ENCODE measurements at regions not wholly inside any gene's neighbourhood (a gene's known extent, or its start where the extent isn't known, plus 50 kb on each side); places are given as distances from the start of the nearest gene placed in this dataset.

DNA sequence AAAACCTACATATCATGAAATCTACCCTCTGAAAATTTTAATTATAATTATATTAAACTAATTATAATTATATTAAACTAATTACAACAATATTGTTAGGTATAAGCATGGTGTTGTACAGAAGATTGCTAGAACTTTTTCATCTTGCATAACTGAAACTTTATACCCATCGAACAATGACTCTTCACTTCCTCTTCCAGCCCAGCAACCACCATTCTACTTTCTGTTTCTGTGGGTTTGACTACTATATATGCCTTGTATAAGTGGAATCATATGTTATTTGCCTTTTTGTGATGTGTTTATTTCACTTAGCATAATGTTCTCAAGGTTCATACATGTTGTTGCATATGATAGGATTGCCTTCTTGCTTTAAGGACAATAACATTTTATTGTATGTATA lies 274.2 kb upstream of the CCNH start:
- 73 to 77% methylated on average over 1 of the region's 1 CpG for WGBS, 2 donors
- Histone ChIP-seq H3K9me3 (peaks cover 0 to 8% (median 3%) of the 10 kb centered on the region in 4 donors), H3K27ac (no peak overlapping the region), H3K27me3 (no peaks in the 10 kb centered on the region), H3K4me3 (no peak overlapping the region), H3K36me3 (no peaks in the 10 kb centered on the region), H3K4me1 (no peaks in the 10 kb centered on the region)
- TF ChIP-seq, protein P1, sequence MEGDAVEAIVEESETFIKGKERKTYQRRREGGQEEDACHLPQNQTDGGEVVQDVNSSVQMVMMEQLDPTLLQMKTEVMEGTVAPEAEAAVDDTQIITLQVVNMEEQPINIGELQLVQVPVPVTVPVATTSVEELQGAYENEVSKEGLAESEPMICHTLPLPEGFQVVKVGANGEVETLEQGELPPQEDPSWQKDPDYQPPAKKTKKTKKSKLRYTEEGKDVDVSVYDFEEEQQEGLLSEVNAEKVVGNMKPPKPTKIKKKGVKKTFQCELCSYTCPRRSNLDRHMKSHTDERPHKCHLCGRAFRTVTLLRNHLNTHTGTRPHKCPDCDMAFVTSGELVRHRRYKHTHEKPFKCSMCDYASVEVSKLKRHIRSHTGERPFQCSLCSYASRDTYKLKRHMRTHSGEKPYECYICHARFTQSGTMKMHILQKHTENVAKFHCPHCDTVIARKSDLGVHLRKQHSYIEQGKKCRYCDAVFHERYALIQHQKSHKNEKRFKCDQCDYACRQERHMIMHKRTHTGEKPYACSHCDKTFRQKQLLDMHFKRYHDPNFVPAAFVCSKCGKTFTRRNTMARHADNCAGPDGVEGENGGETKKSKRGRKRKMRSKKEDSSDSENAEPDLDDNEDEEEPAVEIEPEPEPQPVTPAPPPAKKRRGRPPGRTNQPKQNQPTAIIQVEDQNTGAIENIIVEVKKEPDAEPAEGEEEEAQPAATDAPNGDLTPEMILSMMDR (IDR thresholded peaks at IDR 0.05) = no peak
- TF ChIP-seq POLR2A (IDR thresholded peaks at IDR 0.05) = no peak
- TF ChIP-seq POLR2AphosphoS5 (IDR thresholded peaks at IDR 0.05) = no peak
- no peak for TF ChIP-seq EP300 (IDR thresholded peaks at IDR 0.05)
- no peak for DNase-seq
- intact Hi-C loops (cut with DNase I) = no loop called here

DNA sequence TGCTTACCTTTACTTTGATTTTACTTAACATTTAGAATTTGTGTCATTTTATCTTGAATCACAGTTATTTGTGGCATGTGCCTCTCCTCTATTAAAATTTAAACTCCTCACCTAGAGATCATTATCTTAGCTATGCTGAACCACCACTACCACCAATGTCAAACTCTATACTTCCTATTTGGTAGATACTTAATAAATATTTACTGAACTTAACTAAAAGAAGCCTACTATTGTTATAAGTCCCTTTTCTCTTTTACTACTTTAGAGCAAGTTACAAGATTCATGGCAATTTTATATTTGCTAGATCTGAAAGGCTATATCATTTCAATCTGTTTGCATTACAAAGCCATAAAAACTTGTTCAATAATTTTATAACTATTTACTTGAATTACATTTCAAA lies 273.3 kb upstream of the CCNH start:
- Histone ChIP-seq H3K4me1 (no peaks in the 10 kb centered on the region), H3K27ac (no peak overlapping the region), H3K4me3 (no peak overlapping the region), H3K27me3 (no peaks in the 10 kb centered on the region), H3K9me3 (peaks cover 0 to 8% (median 3%) of the 10 kb centered on the region in 4 donors), H3K36me3 (no peaks in the 10 kb centered on the region)
- no peak for TF ChIP-seq POLR2AphosphoS5 (IDR thresholded peaks at IDR 0.05)
- TF ChIP-seq, protein P1 (IDR thresholded peaks at IDR 0.05) = no peak
- TF ChIP-seq POLR2A (IDR thresholded peaks at IDR 0.05) = no peak
- no peak for TF ChIP-seq EP300 (IDR thresholded peaks at IDR 0.05)
- no peak for DNase-seq
- intact Hi-C loops (cut with DNase I) = no loop called here

DNA sequence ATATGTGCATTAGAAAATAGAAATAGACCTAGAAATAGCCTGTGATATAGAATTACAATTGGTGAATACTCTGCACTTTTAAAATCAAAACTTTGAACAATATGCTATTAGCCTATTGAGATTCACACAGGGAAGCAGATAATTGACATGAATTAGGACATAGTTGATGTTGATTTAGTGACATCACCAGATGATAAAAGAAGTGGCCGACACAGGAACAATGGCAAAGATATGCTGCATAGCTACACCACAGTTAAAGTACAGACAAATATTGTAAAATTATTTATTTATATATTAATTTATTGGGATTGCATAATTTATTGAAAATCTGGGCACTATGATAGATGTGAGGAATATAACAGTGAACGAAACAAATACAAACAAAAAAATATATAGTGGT lies 261.5 kb upstream of the CCNH start:
- intact Hi-C loops (cut with DNase I) = no loop called here
- Histone ChIP-seq H3K36me3 (no peaks in the 10 kb centered on the region), H3K27me3 (no peaks in the 10 kb centered on the region), H3K9me3 (no peaks in the 10 kb centered on the region), H3K4me1 (no peaks in the 10 kb centered on the region), H3K4me3 (no peak overlapping the region), H3K27ac (no peak overlapping the region)
- no peak for DNase-seq
- TF ChIP-seq POLR2A (IDR thresholded peaks at IDR 0.05) (no peak), POLR2AphosphoS5 (IDR thresholded peaks at IDR 0.05) (no peak), EP300 (IDR thresholded peaks at IDR 0.05) (no peak)
- TF ChIP-seq, protein P1 (IDR thresholded peaks at IDR 0.05) = no peak
- WGBS, 2 donors = 59 to 83% methylated on average over 2 of the region's 2 CpGs

DNA sequence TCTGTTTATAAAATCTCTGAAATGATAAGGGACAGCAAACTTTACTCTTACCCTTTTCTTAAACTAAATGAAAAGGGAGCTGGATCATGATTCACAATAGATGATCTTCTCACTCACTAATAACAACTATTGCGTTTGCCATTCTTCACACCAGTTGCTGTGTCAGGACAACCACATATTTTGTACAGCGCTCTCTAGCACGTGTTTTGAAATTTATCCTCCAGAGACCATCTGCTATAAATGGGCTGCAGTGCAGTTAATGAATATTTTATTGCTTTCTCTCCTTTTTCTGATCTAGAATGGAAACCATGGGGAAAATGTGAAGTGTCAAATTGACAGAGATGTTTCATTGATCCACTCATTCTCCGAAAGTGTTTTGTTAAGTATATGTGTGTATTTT lies 258.4 kb upstream of the CCNH start:
- no peaks in the 10 kb centered on the region for H3K36me3 ChIP-seq
- DNase-seq = no peak
- H3K4me3 ChIP-seq = no peak overlapping the region
- no peak overlapping the region for H3K27ac ChIP-seq
- no peaks in the 10 kb centered on the region for H3K9me3 ChIP-seq
- H3K27me3 ChIP-seq = no peaks in the 10 kb centered on the region
- 78 to 80% methylated on average over 4 of the region's 4 CpGs for WGBS, 2 donors
- no peak for TF ChIP-seq POLR2A (IDR thresholded peaks at IDR 0.05)
- no peak for TF ChIP-seq POLR2AphosphoS5 (IDR thresholded peaks at IDR 0.05)
- TF ChIP-seq, protein P1 (IDR thresholded peaks at IDR 0.05) = no peak
- TF ChIP-seq EP300 (IDR thresholded peaks at IDR 0.05) = no peak
- intact Hi-C loops (cut with DNase I) = no loop called here
- no peaks in the 10 kb centered on the region for H3K4me1 ChIP-seq

DNA sequence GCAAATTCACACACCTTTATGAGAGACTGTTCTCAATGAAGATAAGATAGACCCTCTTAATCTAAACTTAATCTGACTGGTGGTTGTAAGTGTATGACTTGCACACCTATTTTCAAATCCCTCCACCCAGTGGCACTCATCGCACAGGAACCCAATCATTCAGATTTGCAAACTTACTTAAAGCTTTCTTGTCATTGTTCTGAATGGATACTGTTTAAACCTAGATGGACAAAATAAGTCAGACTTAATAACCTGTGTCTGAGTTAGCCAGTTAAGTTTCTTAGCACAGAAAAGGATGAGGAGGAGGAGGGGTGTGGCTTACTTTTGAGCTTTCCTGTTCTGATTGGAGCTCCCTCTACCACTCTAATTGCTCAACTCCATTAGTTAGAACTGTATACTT lies 252.4 kb upstream of the CCNH start:
- H3K27ac ChIP-seq = no peak overlapping the region

More for the DNA sequence above, 252.4 kb upstream of the CCNH start:
- H3K27me3 ChIP-seq = no peaks in the 10 kb centered on the region
- DNase-seq = no peak
- no peak for TF ChIP-seq EP300 (IDR thresholded peaks at IDR 0.05)
- TF ChIP-seq POLR2AphosphoS5 (IDR thresholded peaks at IDR 0.05) = no peak
- TF ChIP-seq, protein P1 (IDR thresholded peaks at IDR 0.05) = no peak
- TF ChIP-seq POLR2A (IDR thresholded peaks at IDR 0.05) = no peak
- H3K9me3 ChIP-seq = no peaks in the 10 kb centered on the region
- H3K36me3 ChIP-seq = no peaks in the 10 kb centered on the region
- WGBS, 2 donors = 82 to 84% methylated on average over 1 of the region's 1 CpG
- no peak overlapping the region for H3K4me3 ChIP-seq
- no peaks in the 10 kb centered on the region for H3K4me1 ChIP-seq
- intact Hi-C loops (cut with DNase I) = no loop called here

Data from sigmoid colon (tissue), 6 donors.